ENCODE measurements at regions not wholly inside any gene's neighbourhood (a gene's known extent, or its start where the extent isn't known, plus 50 kb on each side); places are given as distances from the start of the nearest gene placed in this dataset.

GRCh38 chr11:92752122-92752521 lies 217.3 kb upstream of the MTNR1B start:
- Histone ChIP-seq H3K18ac (ENCODE audit: low read length) (no peak overlapping the region), H4K12ac (ENCODE audit: low read depth, low read length) (no peak overlapping the region), H2AFZ (ENCODE audit: insufficient read depth, low read length, poor library complexity) (no peak overlapping the region), H3K4me1 (ENCODE audit: control insufficient read depth in 1 of 2, insufficient read depth in 2 of 2, low read length in 2 of 2) (no peaks in the 10 kb centered on the region), H3K4me2 (ENCODE audit: low read length) (no peak overlapping the region), H3K4me3 (ENCODE audit: low read depth, low read length) (no peak overlapping the region), H3K36me3 (ENCODE audit: control insufficient read depth in 1 of 2, insufficient read depth in 2 of 2, low read length in 2 of 2) (no peaks in the 10 kb centered on the region), H3K4ac (ENCODE audit: low read depth, low read length) (no peak overlapping the region), H2AK5ac (ENCODE audit: low read length) (no peak overlapping the region), H3K27ac (ENCODE audit: low read depth, low read length) (no peak overlapping the region), H2BK5ac (ENCODE audit: low read depth, low read length, poor library complexity) (no peak overlapping the region), H3K23ac (ENCODE audit: low read length) (no peak overlapping the region), H2BK12ac (ENCODE audit: low read length) (no peak overlapping the region), H3K79me1 (ENCODE audit: low read length) (no peaks in the 10 kb centered on the region), H3K9ac (ENCODE audit: low read length) (no peak overlapping the region), H3K79me2 (ENCODE audit: control insufficient read depth, insufficient read depth, low read length, poor library complexity) (no peaks in the 10 kb centered on the region), H3K27me3 (ENCODE audit: insufficient read depth, low read length) (no peaks in the 10 kb centered on the region), H3K9me3 (ENCODE audit: insufficient read depth, low read depth, low read length) (no peaks in the 10 kb centered on the region), H4K91ac (ENCODE audit: low read depth, low read length) (no peak overlapping the region), H4K8ac (ENCODE audit: low read depth, low read length) (no peak overlapping the region), H2BK120ac (ENCODE audit: insufficient read depth, low read length, poor library complexity) (no peak overlapping the region), H3K14ac (ENCODE audit: low read length) (no peak overlapping the region)
- no peak for DNase-seq
- WGBS (ENCODE audit: extremely low coverage, insufficient coverage, insufficient read length) = no CpG with 5 or more reads among the region's 1 CpG

GRCh38 chr11:92753161-92753560 lies 216.3 kb upstream of the MTNR1B start:
- no peaks in the 10 kb centered on the region for H3K79me2 ChIP-seq (ENCODE audit: control insufficient read depth, insufficient read depth, low read length, poor library complexity)
- no peak overlapping the region for H2BK120ac ChIP-seq (ENCODE audit: insufficient read depth, low read length, poor library complexity)
- no peak overlapping the region for H3K9ac ChIP-seq (ENCODE audit: low read length)
- no peak overlapping the region for H2AK5ac ChIP-seq (ENCODE audit: low read length)
- no peak overlapping the region for H4K12ac ChIP-seq (ENCODE audit: low read depth, low read length)
- H2BK12ac ChIP-seq (ENCODE audit: low read length) = no peak overlapping the region
- no CpG with 5 or more reads among the region's 3 CpGs for WGBS (ENCODE audit: extremely low coverage, insufficient coverage, insufficient read length)
- H3K14ac ChIP-seq (ENCODE audit: low read length) = no peak overlapping the region
- DNase-seq = peak; percentile 88 to 97
- no peaks in the 10 kb centered on the region for H3K27me3 ChIP-seq (ENCODE audit: insufficient read depth, low read length)
- no peak overlapping the region for H3K23ac ChIP-seq (ENCODE audit: low read length)
- no peak overlapping the region for H3K18ac ChIP-seq (ENCODE audit: low read length)
- H3K4me1 ChIP-seq (ENCODE audit: control insufficient read depth in 1 of 2, insufficient read depth in 2 of 2, low read length in 2 of 2) = no peaks in the 10 kb centered on the region
- H4K91ac ChIP-seq (ENCODE audit: low read depth, low read length) = no peak overlapping the region
- no peak overlapping the region for H3K4ac ChIP-seq (ENCODE audit: low read depth, low read length)
- H3K4me2 ChIP-seq (ENCODE audit: low read length) = no peak overlapping the region
- H2AFZ ChIP-seq (ENCODE audit: insufficient read depth, low read length, poor library complexity) = no peak overlapping the region
- H4K8ac ChIP-seq (ENCODE audit: low read depth, low read length) = no peak overlapping the region
- H3K4me3 ChIP-seq (ENCODE audit: low read depth, low read length) = no peak overlapping the region
- no peaks in the 10 kb centered on the region for H3K36me3 ChIP-seq (ENCODE audit: control insufficient read depth in 1 of 2, insufficient read depth in 2 of 2, low read length in 2 of 2)
- no peaks in the 10 kb centered on the region for H3K79me1 ChIP-seq (ENCODE audit: low read length)
- H3K9me3 ChIP-seq (ENCODE audit: insufficient read depth, low read depth, low read length) = no peaks in the 10 kb centered on the region
- no peak overlapping the region for H3K27ac ChIP-seq (ENCODE audit: low read depth, low read length)
- no peak overlapping the region for H2BK5ac ChIP-seq (ENCODE audit: low read depth, low read length, poor library complexity)

- Histone ChIP-seq H3K4me3 (ENCODE audit: low read depth, low read length) (no peak overlapping the region), H3K36me3 (ENCODE audit: control insufficient read depth in 1 of 2, insufficient read depth in 2 of 2, low read length in 2 of 2) (no peaks in the 10 kb centered on the region), H3K18ac (ENCODE audit: low read length) (no peak overlapping the region), H3K27me3 (ENCODE audit: insufficient read depth, low read length) (no peaks in the 10 kb centered on the region), H3K9ac (ENCODE audit: low read length) (no peak overlapping the region), H3K79me1 (ENCODE audit: low read length) (no peaks in the 10 kb centered on the region), H2BK12ac (ENCODE audit: low read length) (no peak overlapping the region), H3K23ac (ENCODE audit: low read length) (no peak overlapping the region), H3K79me2 (ENCODE audit: control insufficient read depth, insufficient read depth, low read length, poor library complexity) (no peaks in the 10 kb centered on the region), H4K12ac (ENCODE audit: low read depth, low read length) (no peak overlapping the region), H3K4me1 (ENCODE audit: control insufficient read depth in 1 of 2, insufficient read depth in 2 of 2, low read length in 2 of 2) (no peaks in the 10 kb centered on the region), H2BK5ac (ENCODE audit: low read depth, low read length, poor library complexity) (no peak overlapping the region), H4K91ac (ENCODE audit: low read depth, low read length) (no peak overlapping the region), H3K4me2 (ENCODE audit: low read length) (no peak overlapping the region), H3K27ac (ENCODE audit: low read depth, low read length) (no peak overlapping the region), H2AFZ (ENCODE audit: insufficient read depth, low read length, poor library complexity) (no peak overlapping the region), H2BK120ac (ENCODE audit: insufficient read depth, low read length, poor library complexity) (no peak overlapping the region), H2AK5ac (ENCODE audit: low read length) (no peak overlapping the region), H3K4ac (ENCODE audit: low read depth, low read length) (no peak overlapping the region), H3K9me3 (ENCODE audit: insufficient read depth, low read depth, low read length) (no peaks in the 10 kb centered on the region), H4K8ac (ENCODE audit: low read depth, low read length) (no peak overlapping the region), H3K14ac (ENCODE audit: low read length) (no peak overlapping the region)
- no CpG with 5 or more reads among the region's 2 CpGs for WGBS (ENCODE audit: extremely low coverage, insufficient coverage, insufficient read length)
- DNase-seq = peak; percentile 51 to 85
These were observed 211.1 kb upstream of the MTNR1B start for GRCh38 chr11:92758241-92758780.

GRCh38 chr11:92759571-92760214 lies 209.8 kb upstream of the MTNR1B start:
- H2BK5ac ChIP-seq (ENCODE audit: low read depth, low read length, poor library complexity) = no peak overlapping the region

More at GRCh38 chr11:92759571-92760214, 209.8 kb upstream of the MTNR1B start:
- no peaks in the 10 kb centered on the region for H3K36me3 ChIP-seq (ENCODE audit: control insufficient read depth in 1 of 2, insufficient read depth in 2 of 2, low read length in 2 of 2)
- H3K79me1 ChIP-seq (ENCODE audit: low read length) = no peaks in the 10 kb centered on the region
- no peak overlapping the region for H3K14ac ChIP-seq (ENCODE audit: low read length)
- H3K4ac ChIP-seq (ENCODE audit: low read depth, low read length) = no peak overlapping the region
- H2BK120ac ChIP-seq (ENCODE audit: insufficient read depth, low read length, poor library complexity) = no peak overlapping the region
- no peak overlapping the region for H3K18ac ChIP-seq (ENCODE audit: low read length)
- H3K23ac ChIP-seq (ENCODE audit: low read length) = no peak overlapping the region
- H2AK5ac ChIP-seq (ENCODE audit: low read length) = no peak overlapping the region
- no peak overlapping the region for H2BK12ac ChIP-seq (ENCODE audit: low read length)
- H2AFZ ChIP-seq (ENCODE audit: insufficient read depth, low read length, poor library complexity) = no peak overlapping the region
- no peak overlapping the region for H4K91ac ChIP-seq (ENCODE audit: low read depth, low read length)
- H3K79me2 ChIP-seq (ENCODE audit: control insufficient read depth, insufficient read depth, low read length, poor library complexity) = no peaks in the 10 kb centered on the region
- no peak overlapping the region for H4K12ac ChIP-seq (ENCODE audit: low read depth, low read length)
- no peaks in the 10 kb centered on the region for H3K9me3 ChIP-seq (ENCODE audit: insufficient read depth, low read depth, low read length)
- H4K8ac ChIP-seq (ENCODE audit: low read depth, low read length) = no peak overlapping the region
- H3K4me1 ChIP-seq (ENCODE audit: control insufficient read depth in 1 of 2, insufficient read depth in 2 of 2, low read length in 2 of 2) = no peaks in the 10 kb centered on the region
- no peak overlapping the region for H3K4me2 ChIP-seq (ENCODE audit: low read length)
- no CpG with 5 or more reads among the region's 8 CpGs for WGBS (ENCODE audit: extremely low coverage, insufficient coverage, insufficient read length)
- no peaks in the 10 kb centered on the region for H3K27me3 ChIP-seq (ENCODE audit: insufficient read depth, low read length)
- H3K9ac ChIP-seq (ENCODE audit: low read length) = no peak overlapping the region
- H3K27ac ChIP-seq (ENCODE audit: low read depth, low read length) = no peak overlapping the region
- no peak overlapping the region for H3K4me3 ChIP-seq (ENCODE audit: low read depth, low read length)
- DNase-seq = peak in 1 of 2 donors; percentile 37

All from trophoblast cell (in vitro differentiated cells and primary cell).